NCI-H1105 (cell line): ENCODE measurements at regions not wholly inside any gene's neighbourhood (a gene's known extent, or its start where the extent isn't known, plus 50 kb on each side); places are given as distances from the start of the nearest gene placed in this dataset.
A peak's percentile ranks its signal among the peaks of the same experiment; 100 is the strongest.
"Not testable (repeated sequence)": the region's sequence is repeated elsewhere in the genome, so short reads cannot be mapped to it uniquely, and the experiment has no call there.

Experiments
- DNase-seq: peaks from one replicate; lab custom pipeline; 2025; lab: John Stamatoyannopoulos, UW

DNA sequence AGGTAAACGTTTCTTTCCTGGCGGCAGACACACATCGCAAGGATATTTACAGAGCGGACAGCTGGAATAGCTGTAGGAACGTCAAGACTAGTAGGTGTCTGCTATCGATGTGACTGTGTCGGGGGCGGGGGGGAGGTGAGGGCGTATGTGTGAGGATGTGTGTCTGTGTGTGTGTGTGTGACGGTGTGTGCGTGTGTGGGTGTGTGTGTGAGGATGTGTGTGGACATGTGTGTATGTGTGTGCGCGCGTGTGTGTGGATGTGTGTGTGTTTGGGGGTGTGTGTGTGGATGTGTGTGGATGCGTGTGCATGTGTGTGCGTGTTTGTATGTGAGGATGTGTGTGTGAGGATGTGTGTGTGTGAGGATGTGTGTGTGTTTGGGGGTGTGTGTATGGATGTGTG lies 55.4 kb downstream of the PNMA6F start:
- DNase-seq = not testable (repeated sequence)

- DNase-seq = not testable (repeated sequence)
These were observed 61.1 kb downstream of the PNMA6F start for GRCh38 chrX:153260468-153260867.

DNA sequence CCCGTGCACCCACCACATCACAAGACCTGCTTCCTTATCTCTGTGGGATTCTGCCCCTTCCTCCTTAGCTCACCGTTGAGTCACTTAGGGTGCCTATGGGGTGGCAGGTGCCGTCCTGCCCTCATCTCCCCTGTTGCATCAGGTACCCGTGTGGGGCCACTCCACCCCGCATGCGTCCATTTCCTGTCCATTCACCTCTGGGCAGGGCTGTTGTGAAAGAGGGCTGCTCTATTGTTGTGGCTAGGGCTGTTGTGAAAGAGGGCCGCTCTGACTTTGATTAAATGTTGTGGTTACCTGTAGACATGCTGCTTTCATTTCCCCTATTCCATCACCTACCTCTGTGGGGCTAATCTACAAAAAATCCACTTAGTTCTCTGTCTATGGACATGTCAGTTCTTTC lies 68.3 kb downstream of the PNMA6F start:
- not testable (repeated sequence) for DNase-seq

DNA sequence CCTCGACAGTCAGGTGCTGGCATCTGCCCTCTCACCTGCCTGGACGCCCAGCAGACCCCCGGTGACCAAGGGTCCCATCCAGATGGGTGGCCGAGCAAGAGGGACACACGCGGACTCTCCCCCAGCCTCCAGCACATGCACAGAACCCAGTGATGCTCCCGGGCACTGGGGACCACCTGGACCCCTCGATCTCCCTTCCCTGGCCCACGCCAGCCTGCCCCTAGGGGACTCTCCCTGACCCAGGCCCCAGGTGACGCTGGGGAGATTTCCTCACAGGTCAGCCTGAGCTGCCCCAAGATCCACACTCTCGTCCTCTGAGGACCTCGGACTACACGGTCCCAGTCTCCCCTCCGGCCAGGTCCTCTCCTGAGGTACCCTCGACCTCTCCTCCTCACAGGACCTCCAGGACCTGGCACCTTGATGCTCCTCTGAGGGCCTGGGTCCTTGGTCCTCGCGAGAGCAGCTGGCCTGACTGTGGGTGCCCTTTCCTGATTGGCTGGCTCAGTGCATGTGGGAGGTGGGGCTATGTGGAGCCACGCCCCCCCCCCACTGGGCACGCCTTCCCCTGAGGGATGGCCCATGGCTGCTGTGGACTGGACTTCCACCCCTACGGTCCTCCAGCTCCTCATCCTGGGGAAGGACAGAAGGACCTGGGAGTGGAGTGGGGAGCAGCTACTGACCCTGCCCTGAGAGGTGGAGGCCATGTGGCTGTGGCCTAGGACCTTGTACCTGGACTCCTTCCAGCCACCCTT lies 69.0 kb downstream of the PNMA6F start:
- DNase-seq = not testable (repeated sequence)

GRCh38 chrX:153251952-153252351 lies 69.6 kb downstream of the PNMA6F start:
- not testable (repeated sequence) for DNase-seq

GRCh38 chrX:153250762-153251161 lies 70.8 kb downstream of the PNMA6F start:
- DNase-seq = not testable (repeated sequence)

DNA sequence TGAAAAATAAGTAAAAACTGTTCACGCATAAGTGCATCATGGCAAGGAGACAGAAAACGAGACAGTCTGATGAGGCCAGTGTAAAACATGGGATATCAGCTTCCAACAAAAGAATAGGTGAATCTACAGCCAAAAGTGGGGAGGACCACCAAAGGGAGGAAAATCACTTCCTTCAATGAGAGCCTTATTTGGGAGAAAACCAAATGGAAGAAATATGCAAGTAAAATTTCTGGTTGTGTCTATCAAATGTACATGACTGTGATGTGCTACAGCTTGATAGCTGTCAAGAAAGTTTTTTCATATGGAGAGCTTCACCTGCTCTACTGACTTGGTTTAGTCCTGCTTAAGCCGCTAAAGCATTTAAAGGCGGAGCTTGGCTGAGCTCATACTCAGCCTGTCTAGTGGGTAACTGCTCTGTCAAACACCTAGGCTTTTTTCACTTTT lies 66.2 kb downstream of the MAGEA1 start:
- DNase-seq = peak; percentile 7

GRCh38 chrX:153244767-153245166 lies 65.7 kb downstream of the MAGEA1 start:
- no peak for DNase-seq

GRCh38 chrX:153238361-153238760 lies 59.3 kb downstream of the MAGEA1 start:
- no peak for DNase-seq
